ENCODE measurements at regions not wholly inside any gene's neighbourhood (a gene's known extent, or its start where the extent isn't known, plus 50 kb on each side); places are given as distances from the start of the nearest gene placed in this dataset.

DNA sequence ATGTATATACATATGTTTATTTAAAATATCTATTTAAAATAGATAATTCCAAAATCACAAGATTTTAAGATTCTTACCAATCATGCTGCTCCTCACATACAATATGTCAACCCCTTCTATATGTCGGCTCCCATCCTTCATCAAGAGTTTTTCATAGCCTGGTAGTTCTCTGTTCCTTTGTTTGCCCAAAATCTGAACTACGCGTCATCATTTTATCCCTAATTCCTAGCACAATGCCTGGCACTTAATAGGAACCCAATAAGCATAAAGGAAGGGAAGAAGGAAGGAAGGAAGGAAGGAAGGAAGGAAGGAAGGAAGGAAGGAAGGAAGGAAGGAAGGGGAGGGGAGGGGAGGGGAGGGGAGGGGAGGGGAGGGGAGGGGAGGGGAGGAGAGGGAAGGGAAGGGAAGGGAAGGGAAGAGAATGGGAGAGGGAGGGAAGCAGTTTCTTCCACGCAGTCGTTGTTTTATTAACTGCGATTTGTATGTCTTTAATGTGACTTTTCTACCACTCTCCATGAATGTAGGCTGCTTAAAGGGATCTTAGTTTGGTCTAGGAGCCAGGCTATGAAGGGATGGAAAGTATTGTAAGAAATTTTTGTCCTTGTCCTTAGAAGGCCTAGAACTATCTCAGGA, 83.3 kb upstream of the PCGF5 start:
- H3K27ac ChIP-seq (ENCODE audit: low read length) = no peak overlapping the region
- no peaks in the 10 kb centered on the region for H3K79me2 ChIP-seq (ENCODE audit: low read length)
- TF ChIP-seq, protein P1, sequence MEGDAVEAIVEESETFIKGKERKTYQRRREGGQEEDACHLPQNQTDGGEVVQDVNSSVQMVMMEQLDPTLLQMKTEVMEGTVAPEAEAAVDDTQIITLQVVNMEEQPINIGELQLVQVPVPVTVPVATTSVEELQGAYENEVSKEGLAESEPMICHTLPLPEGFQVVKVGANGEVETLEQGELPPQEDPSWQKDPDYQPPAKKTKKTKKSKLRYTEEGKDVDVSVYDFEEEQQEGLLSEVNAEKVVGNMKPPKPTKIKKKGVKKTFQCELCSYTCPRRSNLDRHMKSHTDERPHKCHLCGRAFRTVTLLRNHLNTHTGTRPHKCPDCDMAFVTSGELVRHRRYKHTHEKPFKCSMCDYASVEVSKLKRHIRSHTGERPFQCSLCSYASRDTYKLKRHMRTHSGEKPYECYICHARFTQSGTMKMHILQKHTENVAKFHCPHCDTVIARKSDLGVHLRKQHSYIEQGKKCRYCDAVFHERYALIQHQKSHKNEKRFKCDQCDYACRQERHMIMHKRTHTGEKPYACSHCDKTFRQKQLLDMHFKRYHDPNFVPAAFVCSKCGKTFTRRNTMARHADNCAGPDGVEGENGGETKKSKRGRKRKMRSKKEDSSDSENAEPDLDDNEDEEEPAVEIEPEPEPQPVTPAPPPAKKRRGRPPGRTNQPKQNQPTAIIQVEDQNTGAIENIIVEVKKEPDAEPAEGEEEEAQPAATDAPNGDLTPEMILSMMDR (conservative IDR thresholded peaks at IDR 0.05; ENCODE audit: low read depth, low read length) = no peak
- TF ChIP-seq EZH2 (IDR thresholded peaks at IDR 0.05; ENCODE audit: low read length, unreplicated experiment) = no peak
- TF ChIP-seq EZH2phosphoT487 (IDR thresholded peaks at IDR 0.05; ENCODE audit: borderline replicate concordance, low read length) = no peak
- ATAC-seq (no peak), DNase-seq (no peak)
- H3K9ac ChIP-seq (ENCODE audit: low read length) = no peak overlapping the region
- ChIA-PET CTCF (no interaction called here), POLR2A (ENCODE audit: unreplicated experiment) (no interaction called here)
- peaks cover 29% of the 10 kb centered on the region for H3K27me3 ChIP-seq (ENCODE audit: low read length)
- H3K9me3 ChIP-seq (ENCODE audit: low read length) = no peaks in the 10 kb centered on the region
- H2AFZ ChIP-seq (ENCODE audit: low read length) = no peak overlapping the region
- H3K9me2 ChIP-seq (replicated peaks; ENCODE audit: low read length) = no peaks in the 10 kb centered on the region
- H3K4me1 ChIP-seq (ENCODE audit: insufficient read depth, low read length) = no peaks in the 10 kb centered on the region
- H3F3A ChIP-seq (ENCODE audit: low read length, unreplicated experiment) = no peaks in the 10 kb centered on the region
- H3K36me3 ChIP-seq (ENCODE audit: low read depth, low read length) = no peaks in the 10 kb centered on the region
- no TSS peak for BruUV-seq (replicated peaks)
- H4K20me1 ChIP-seq (ENCODE audit: low read length) = no peaks in the 10 kb centered on the region
- intact Hi-C loops (cut with micrococcal nuclease) = no loop called here
- no peak overlapping the region for H3K4me2 ChIP-seq (ENCODE audit: low read length)
- H3K4me3 ChIP-seq (ENCODE audit: low read length) = no peak overlapping the region

DNA sequence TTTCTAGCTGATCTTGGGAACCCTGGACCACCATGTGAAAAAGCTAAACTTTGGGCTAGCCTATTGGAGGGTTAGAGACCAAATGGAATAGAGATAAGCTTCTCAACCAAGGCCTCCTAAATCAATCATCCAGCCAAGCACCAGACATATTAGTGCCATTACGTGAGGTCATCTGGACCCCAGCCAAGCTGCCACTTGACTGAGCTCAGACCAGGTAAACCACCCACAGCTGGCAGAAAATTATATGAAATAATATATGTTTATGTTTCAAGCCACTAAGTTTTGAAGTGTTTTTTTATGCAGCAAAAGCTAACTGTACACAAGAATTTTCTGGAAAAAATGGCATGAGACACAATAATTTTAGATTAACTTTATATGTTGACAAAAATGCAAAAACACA, 82.6 kb upstream of the PCGF5 start:
- Histone ChIP-seq H3K4me2 (ENCODE audit: low read length) (no peak overlapping the region), H3K9me3 (ENCODE audit: low read length) (no peaks in the 10 kb centered on the region), H4K20me1 (ENCODE audit: low read length) (no peaks in the 10 kb centered on the region), H2AFZ (ENCODE audit: low read length) (no peak overlapping the region), H3K4me1 (ENCODE audit: insufficient read depth, low read length) (no peaks in the 10 kb centered on the region), H3F3A (ENCODE audit: low read length, unreplicated experiment) (no peaks in the 10 kb centered on the region), H3K27ac (ENCODE audit: low read length) (no peak overlapping the region), H3K36me3 (ENCODE audit: low read depth, low read length) (no peaks in the 10 kb centered on the region), H3K9ac (ENCODE audit: low read length) (no peak overlapping the region), H3K4me3 (ENCODE audit: low read length) (no peak overlapping the region), H3K79me2 (ENCODE audit: low read length) (no peaks in the 10 kb centered on the region), H3K27me3 (ENCODE audit: low read length) (peaks cover 29% of the 10 kb centered on the region), H3K9me2 (replicated peaks; ENCODE audit: low read length) (no peaks in the 10 kb centered on the region)
- no TSS peak for BruUV-seq (replicated peaks)
- TF ChIP-seq EZH2 (IDR thresholded peaks at IDR 0.05; ENCODE audit: low read length, unreplicated experiment) (no peak), EZH2phosphoT487 (IDR thresholded peaks at IDR 0.05; ENCODE audit: borderline replicate concordance, low read length) (no peak)
- TF ChIP-seq, protein P1 (conservative IDR thresholded peaks at IDR 0.05; ENCODE audit: low read depth, low read length) = no peak
- ATAC-seq (no peak), DNase-seq (no peak)
- intact Hi-C loops (cut with micrococcal nuclease) = no loop called here
- POLR2A ChIA-PET (ENCODE audit: unreplicated experiment) = no interaction called here
- CTCF ChIA-PET = no interaction called here

DNA sequence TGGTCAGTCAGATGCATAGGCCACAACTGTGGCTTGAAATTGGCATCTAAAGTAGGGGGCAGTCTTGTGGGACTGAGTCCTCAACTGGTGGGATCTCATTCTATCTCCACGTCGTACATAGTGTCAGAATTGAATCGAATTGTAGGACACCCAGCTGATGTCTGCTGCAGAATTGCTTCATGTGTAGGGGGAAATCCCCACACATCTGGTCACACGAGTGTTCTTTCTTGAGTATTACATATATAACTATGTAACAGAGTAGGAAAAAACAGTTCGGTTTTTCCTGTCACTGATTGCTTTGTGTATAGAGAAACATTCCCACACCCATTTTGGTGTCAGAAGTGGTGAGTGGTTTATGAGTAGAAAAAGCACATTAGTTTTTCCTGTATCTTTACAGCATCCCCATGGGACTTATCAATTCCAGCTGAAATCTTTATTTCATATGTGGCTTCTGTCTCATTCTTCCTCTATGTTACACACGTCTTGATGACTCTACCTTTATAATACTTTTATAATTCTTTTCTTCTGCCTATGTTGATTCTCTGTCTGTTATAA, 79.4 kb upstream of the PCGF5 start:
- no peaks in the 10 kb centered on the region for H3F3A ChIP-seq (ENCODE audit: low read length, unreplicated experiment)
- TF ChIP-seq EZH2phosphoT487 (IDR thresholded peaks at IDR 0.05; ENCODE audit: borderline replicate concordance, low read length) = no peak
- no peak for TF ChIP-seq EZH2 (IDR thresholded peaks at IDR 0.05; ENCODE audit: low read length, unreplicated experiment)
- TF ChIP-seq, protein P1 (conservative IDR thresholded peaks at IDR 0.05; ENCODE audit: low read depth, low read length) = no peak
- H3K27ac ChIP-seq (ENCODE audit: low read length) = no peak overlapping the region
- no peaks in the 10 kb centered on the region for H3K9me2 ChIP-seq (replicated peaks; ENCODE audit: low read length)
- H3K79me2 ChIP-seq (ENCODE audit: low read length) = no peaks in the 10 kb centered on the region
- POLR2A ChIA-PET (ENCODE audit: unreplicated experiment) = no interaction called here
- CTCF ChIA-PET = no interaction called here
- H3K27me3 ChIP-seq (ENCODE audit: low read length) = peaks cover 16% of the 10 kb centered on the region; the same call in 1 of the 2 replicates
- H3K9me3 ChIP-seq (ENCODE audit: low read length) = no peaks in the 10 kb centered on the region
- no peak overlapping the region for H3K4me2 ChIP-seq (ENCODE audit: low read length)
- DNase-seq = no peak
- H3K4me3 ChIP-seq (ENCODE audit: low read length) = no peak overlapping the region
- ATAC-seq = no peak
- H2AFZ ChIP-seq (ENCODE audit: low read length) = no peak overlapping the region
- BruUV-seq (replicated peaks) = no TSS peak
- no peaks in the 10 kb centered on the region for H3K36me3 ChIP-seq (ENCODE audit: low read depth, low read length)
- no peaks in the 10 kb centered on the region for H4K20me1 ChIP-seq (ENCODE audit: low read length)
- H3K4me1 ChIP-seq (ENCODE audit: insufficient read depth, low read length) = no peaks in the 10 kb centered on the region
- H3K9ac ChIP-seq (ENCODE audit: low read length) = no peak overlapping the region
- intact Hi-C loops (cut with micrococcal nuclease) = no loop called here

All from PC-3 (cell line).